ENCODE measurements at regions not wholly inside any gene's neighbourhood (a gene's known extent, or its start where the extent isn't known, plus 50 kb on each side); places are given as distances from the start of the nearest gene placed in this dataset.
"Not testable (repeated sequence)": the region's sequence is repeated elsewhere in the genome, so short reads cannot be mapped to it uniquely, and the experiment has no call there.

- DNase-seq: no peak
Measured at GRCh38 chr18:65279668-65280305, 471.0 kb upstream of the CDH7 start.

GRCh38 chr18:65278939-65279667 is 471.7 kb upstream of the CDH7 start:
- no peak for DNase-seq

GRCh38 chr18:65269375-65269774 is 481.4 kb upstream of the CDH7 start:
- DNase-seq: no peak

GRCh38 chr18:65265761-65266160 is 485.1 kb upstream of the CDH7 start:
- DNase-seq: no peak

GRCh38 chr18:65260030-65260429 is 490.8 kb upstream of the CDH7 start:
- no peak for DNase-seq

GRCh38 chr18:65259403-65259802 is 491.4 kb upstream of the CDH7 start:
- DNase-seq: no peak

GRCh38 chr18:65257149-65257548 is 493.7 kb upstream of the CDH7 start:
- DNase-seq: no peak

GRCh38 chr18:65255417-65255816 is 495.4 kb upstream of the CDH7 start:
- no peak for DNase-seq

GRCh38 chr18:65239787-65240186 is 511.0 kb upstream of the CDH7 start:
- no peak for DNase-seq

- DNase-seq: peak; percentile 76
Measured at GRCh38 chr18:65235966-65236624, 514.7 kb upstream of the CDH7 start.

GRCh38 chr18:65230311-65230710 is 520.5 kb upstream of the CDH7 start:
- peak; percentile 36 for DNase-seq

GRCh38 chr18:65227970-65228369 is 522.8 kb upstream of the CDH7 start:
- no peak for DNase-seq

- DNase-seq: no peak
Measured at GRCh38 chr18:65221736-65222135, 529.1 kb upstream of the CDH7 start.

GRCh38 chr18:65221115-65221514 is 529.7 kb upstream of the CDH7 start:
- no peak for DNase-seq

- no peak for DNase-seq
Measured at GRCh38 chr18:65215865-65216466, 534.8 kb upstream of the CDH7 start.

- DNase-seq: no peak
Measured at GRCh38 chr18:65214456-65214855, 536.4 kb upstream of the CDH7 start.

- DNase-seq: no peak
Measured at GRCh38 chr18:65206551-65207260, 544.1 kb upstream of the CDH7 start.

GRCh38 chr18:65202091-65202490 is 548.7 kb upstream of the CDH7 start:
- no peak for DNase-seq

- DNase-seq: no peak
Measured at GRCh38 chr18:65175681-65176080, 575.1 kb upstream of the CDH7 start.

- not testable (repeated sequence) for DNase-seq
Measured at GRCh38 chr18:65162086-65162485, 588.7 kb upstream of the CDH7 start.

- DNase-seq: peak; percentile 51
Measured at GRCh38 chr18:65146482-65147021, 604.3 kb upstream of the CDH7 start.

- DNase-seq: no peak
Measured at GRCh38 chr18:65145312-65145711, 605.5 kb upstream of the CDH7 start.

GRCh38 chr18:65133610-65134009 is 617.2 kb upstream of the CDH7 start:
- DNase-seq: no peak
